ENCODE measurements at regions not wholly inside any gene's neighbourhood (a gene's known extent, or its start where the extent isn't known, plus 50 kb on each side); places are given as distances from the start of the nearest gene placed in this dataset.

DNA sequence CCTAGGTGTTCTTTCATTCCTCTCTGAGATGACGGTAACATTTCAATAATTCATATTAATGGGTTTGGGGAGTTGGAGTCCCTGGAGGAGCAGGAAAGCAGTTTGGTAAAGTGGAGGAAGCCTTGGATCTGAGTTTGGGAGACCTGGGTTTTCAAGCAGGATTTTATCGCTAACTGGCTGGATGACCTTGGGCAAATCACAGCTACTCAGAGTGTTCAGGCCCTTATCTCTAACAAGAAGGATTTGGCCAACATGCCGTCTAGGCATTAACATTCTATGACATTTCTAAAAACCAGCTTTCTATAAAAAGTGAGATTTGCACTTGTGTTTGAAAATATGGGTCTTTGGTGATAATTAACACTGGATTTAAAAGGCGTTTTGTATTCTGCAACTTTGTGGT lies 59.7 kb upstream of the MEX3C start:
- TF ChIP-seq CTCF (IDR thresholded peaks at IDR 0.05) = no peak
- no peak for TF ChIP-seq ZFX (IDR thresholded peaks at IDR 0.05; ENCODE audit: borderline replicate concordance)

Data from 22Rv1 (cell line).